AG08396 (cell line): ENCODE measurements at regions not wholly inside any gene's neighbourhood (a gene's known extent, or its start where the extent isn't known, plus 50 kb on each side); places are given as distances from the start of the nearest gene placed in this dataset.
A peak's percentile ranks its signal among the peaks of the same experiment; 100 is the strongest.

Source experiments
- DNase-seq: peaks from one replicate; pipeline ENCODE4 v3.0.0; 2012; ENCODE audit warnings: low spot score, mixed read lengths

DNA sequence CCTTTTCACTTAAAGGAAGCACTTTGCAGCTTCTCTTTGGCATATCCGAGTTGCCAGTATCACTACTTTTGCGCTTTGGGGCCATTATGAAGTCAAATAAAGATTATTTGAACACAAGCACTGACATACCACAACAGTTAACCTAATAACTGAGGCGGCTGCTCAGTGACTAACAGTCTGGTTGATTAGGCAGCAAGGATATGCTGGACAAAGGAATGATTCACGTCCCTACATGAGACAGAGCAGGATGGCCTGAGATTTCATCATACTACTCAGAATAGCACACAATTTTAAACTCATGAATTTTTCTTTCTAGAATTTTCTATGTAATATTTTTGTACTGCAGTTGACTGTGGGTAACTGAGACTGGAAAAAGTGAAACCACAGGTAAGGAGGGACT is 56.9 kb upstream of the E2F7 start:
- DNase-seq = peak; percentile 50

DNA sequence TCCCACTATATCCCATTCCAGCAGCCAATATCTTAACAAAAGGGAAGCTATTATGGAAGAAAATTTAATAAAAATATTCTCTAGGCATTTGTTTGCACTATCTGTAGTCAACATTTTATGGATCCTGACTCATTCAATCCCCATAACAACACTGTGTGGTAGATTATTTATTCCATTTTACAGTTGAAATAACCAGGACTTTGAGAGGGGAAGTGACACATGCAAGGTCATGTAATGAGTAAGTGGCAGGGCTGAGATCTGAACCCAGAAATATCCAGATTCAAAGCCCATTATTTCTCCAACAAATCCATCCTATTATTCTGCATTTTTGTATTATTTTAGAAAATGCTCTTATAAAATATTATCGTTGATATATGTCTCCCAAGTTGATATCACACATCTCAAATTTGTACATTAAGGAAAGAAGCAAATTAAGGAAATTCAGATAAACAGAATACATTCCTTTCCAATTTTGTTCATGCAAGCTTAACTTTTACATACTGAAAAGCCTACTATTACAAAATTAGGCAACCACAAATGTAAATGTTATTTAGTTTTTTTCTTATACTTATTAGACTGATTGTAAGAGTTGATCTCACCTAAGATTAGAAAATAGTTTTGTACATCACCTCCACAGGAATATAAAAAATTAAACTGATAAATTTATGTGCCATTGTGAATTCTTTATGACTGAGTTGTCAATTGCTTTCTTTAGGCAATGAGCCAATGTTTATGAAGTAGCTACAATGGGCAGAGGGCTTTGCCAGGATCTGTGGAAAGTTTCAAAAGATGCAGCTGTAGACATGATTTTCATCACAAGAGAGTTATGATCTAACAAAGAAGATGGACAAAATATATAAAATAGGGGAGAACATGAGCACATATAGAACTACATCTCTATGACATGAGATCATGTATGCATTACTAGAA is 55.1 kb upstream of the E2F7 start:
- peak; percentile 30 for DNase-seq

DNA sequence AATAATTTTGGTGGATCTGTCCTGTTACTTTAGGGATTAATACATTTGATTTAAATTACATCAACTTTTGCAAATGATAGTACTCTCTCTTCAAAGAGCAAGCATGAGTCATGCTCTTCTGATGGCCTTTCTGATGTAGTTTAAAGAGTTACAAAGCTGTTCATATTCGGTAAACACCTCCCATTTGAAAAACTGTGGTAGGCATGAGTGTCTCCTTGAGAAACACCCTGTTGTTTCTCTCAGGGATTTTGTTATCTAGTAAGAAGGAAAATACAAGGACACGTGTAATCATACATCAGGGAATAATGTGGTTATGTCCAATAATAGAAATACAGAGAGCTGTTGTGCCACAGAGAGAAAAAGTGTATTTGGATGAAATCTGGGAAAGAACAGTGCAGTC is 53.3 kb upstream of the E2F7 start:
- no peak for DNase-seq

DNA sequence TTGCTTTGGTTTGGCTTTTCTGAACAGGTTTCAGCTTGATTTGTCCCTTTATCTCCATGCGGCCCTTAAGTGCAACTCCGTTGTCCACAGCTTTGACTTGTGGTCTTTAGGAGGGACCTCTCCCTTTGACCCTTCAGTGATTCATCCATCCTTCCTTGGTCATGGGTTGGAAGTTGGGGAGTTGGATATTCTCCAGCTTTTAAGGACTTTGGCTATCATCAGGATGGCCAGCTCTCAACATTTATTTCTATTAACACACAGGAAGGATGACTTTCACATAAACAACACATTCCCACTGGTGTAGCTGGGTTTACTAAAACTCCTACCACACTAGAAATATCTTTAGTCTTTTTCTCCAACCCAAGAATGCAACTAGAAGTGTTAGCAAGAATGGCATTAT is 50.9 kb upstream of the E2F7 start:
- peak; percentile 18 for DNase-seq

DNA sequence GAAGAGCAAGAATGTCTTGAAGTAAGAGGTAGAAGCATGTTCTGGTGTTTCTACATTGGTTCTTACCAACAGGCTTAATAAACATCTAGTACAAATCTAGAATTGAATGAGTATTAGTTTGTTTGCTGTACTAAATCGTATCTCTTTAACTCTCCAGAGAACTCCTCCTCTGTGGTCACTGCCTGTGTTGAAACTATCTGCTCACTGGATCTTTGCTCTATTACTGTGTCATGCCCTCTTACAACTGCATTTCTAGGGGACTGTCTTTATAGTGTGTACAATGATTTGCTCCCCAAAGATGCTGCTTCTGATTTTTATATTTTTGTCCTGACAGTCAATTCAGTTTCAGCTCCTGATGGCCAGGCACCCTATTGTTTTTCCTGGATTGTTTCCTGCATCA is 50.1 kb upstream of the E2F7 start:
- DNase-seq = no peak
